ENCODE measurements at regions not wholly inside any gene's neighbourhood (a gene's known extent, or its start where the extent isn't known, plus 50 kb on each side); places are given as distances from the start of the nearest gene placed in this dataset.

GRCh38 chr18:54020156-54020745 lies 204.2 kb downstream of the MBD2 start:
- no peak for DNase-seq

DNA sequence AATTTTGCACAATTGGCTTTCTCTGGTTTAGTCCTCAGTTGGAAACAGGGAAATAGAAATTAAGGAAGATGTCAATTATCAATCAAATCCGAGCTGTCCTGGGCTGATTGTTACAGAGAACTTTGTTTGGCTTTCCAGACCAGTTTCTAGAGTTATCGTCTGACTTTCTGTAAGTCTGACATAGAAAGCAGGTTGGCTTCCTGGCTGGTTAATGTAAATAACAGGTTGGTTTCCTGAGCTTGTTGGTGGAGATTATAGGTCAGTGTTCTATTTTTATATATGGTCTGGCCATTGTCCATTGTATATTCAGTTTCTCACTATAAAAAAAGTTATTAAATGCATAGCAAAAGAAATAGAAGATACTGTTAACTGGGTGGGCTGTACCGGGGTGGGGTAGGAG lies 204.8 kb downstream of the MBD2 start:
- DNase-seq, result no peak

GRCh38 chr18:54013452-54013851 lies 211.0 kb downstream of the MBD2 start:
- no peak for DNase-seq

GRCh38 chr18:54004828-54005227 lies 219.6 kb downstream of the MBD2 start:
- no peak for DNase-seq

DNA sequence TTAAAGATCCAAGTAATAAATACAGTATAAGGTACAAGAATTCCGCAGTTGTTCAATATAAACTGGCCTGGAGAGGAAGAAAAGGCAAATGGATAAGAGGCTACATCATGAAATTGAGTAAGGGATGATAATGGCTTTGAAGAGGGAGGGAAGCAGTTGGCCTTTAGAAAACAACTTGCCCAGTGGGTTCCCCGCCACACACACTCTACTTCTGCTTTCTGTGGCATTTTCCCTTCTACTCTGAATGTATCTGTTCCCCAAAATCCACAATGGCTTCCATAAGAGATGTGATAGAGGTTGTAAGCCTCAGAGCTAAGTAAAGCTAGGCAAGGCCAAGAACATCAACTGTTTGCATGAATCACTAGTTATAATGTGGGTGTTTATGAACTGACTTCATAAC lies 221.3 kb downstream of the MBD2 start:
- DNase-seq, result no peak

DNA sequence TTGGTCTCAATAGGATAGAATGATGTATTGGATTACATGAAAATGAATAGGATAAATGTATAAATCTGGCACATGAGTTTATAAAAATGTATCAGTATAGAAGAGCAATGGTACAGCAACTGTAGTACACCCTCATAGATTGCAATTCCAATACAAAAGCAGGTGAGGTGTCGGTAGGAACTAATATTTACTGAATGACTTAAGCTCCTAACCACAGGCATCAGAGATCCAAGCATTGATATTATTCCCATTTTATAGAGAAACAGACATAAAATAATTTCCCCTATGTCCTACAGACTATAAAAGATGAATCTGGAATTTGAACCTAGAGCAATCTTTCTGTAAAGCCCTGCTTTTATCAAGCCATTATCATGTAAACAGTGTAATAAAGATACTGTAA lies 227.4 kb downstream of the MBD2 start:
- no peak for DNase-seq

GRCh38 chr18:53994016-53994415 lies 230.5 kb downstream of the MBD2 start:
- no peak for DNase-seq

GRCh38 chr18:53991805-53992204 lies 232.7 kb downstream of the MBD2 start:
- no peak for DNase-seq

DNA sequence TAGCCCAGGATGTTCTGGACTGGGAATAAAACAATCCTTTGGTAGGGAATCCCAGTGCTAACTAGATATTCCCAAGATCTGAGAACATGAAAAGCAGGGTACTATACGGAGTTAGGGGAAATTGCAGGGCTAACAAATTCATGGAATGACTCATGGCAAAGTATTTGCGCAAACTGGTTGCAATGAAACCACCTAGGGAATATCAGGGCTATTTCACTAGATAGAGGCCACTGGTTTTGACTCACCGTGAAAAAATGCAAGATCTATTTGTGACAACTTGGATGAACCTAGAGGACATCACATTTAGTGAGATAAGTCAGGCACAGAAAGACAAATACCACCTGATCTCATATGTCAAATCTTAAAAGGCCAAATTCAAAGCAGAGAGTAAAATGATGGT lies 233.3 kb downstream of the MBD2 start:
- DNase-seq, result no peak

DNA sequence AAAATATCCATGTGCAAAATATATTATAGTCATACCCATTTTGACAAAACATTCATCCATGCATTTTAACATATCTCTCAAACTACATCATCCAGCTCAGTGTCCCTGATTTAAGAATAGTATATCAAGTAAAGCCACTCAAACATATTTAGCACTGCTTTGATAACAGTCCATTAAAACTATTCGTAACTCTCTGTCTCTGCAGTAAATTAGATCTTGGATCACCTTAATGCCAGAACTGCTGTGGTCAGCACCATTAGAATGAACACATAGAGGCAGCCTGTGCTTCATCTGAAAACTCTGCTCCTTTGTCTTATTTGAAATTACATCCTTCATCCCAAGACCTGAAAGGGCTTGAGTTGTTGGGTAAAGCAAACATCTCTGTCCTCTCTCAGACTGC lies 234.0 kb downstream of the MBD2 start:
- DNase-seq, result no peak

DNA sequence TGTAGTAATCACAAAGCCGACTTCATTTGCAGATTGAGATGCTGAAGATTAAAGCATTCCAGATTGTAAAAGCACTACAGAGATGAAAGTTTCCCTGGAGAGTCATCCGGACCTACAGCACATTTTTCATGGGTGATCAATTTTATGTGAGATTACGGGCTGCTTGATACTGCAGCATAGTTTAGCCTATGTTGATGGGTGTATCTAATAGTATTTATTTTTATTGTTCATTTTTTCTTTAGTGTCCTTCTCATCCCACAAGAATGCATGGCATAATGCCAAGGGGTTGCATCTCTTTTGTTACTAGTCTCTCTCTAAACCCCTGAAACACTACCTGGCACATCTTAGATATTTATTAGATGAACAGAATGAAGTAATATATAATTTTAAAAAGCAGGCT lies 240.4 kb downstream of the MBD2 start:
- DNase-seq, result no peak

DNA sequence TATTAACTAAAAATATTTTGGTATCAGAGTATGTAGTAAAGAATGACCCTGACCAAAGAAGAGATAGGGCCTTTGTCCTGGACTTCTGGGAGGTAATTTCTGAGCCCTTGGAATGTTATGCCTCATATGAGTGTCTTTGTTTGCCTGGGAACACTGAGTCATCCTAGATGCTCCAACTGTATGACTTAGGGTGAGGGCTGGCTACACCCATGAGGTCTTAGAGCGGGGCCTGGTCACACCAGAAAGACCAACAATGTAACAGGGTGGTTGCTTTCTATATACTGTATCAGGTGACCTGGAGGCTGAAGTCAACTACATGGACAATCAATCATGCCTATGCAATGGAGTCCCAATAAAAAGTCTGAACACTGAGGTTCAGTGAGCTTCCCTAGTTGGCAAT lies 253.1 kb downstream of the MBD2 start:
- no peak for DNase-seq

DNA sequence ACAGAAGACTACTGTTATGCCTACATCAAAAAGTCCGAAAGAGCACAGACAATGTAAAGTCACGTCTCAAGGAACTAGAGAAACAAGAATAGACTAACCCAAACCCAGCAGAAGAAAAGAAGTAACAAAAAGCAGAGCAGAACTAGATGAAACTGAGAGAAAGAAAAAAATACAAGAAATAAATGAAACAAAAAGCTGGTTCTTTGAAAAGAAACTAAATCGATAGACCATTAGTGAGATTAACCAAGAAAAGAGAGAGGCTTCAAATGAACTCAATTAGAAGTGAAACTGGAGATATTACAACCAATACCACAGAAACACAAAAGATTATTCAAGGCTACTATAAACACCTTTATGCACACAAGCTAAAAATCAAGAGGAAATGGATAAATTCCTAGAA lies 271.8 kb downstream of the MBD2 start:
- no peak for DNase-seq

DNA sequence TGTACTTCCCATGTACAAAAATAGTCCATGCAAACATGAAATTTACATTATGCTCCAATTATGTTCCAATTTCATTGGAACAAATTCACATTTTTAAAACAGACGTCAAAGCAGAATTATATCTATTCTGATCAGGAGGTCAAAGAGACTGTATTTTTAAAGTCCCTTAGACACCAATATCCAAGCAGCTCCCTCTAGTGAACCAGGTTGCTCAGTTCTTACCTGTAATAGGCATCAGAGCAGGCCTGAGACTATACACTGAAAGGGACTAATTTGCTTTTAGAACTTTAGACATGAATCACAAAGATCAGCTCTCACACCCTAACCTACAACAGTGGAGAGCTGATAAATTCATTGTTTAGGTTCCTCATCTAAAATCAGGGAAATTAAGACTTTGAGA lies 273.9 kb downstream of the MBD2 start:
- DNase-seq, result no peak

DNA sequence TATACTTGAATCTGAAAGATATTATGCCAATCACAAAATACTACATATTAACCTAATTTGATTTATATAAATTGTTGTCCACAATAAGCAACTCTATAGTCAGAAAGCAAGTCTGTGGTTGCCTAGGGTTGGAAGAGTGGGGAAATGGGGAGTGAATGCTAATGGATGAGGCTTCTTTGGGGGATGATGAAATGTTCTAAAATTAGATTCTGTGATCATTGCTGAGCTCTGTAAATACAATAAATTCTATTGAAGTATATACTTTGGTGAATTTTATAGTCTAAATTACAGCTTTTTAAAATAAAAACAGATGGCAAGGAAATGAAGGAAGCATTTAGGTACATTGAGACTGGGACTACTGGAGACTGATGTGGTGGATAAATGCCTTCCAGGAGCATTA lies 275.5 kb downstream of the MBD2 start:
- DNase-seq, result no peak

DNA sequence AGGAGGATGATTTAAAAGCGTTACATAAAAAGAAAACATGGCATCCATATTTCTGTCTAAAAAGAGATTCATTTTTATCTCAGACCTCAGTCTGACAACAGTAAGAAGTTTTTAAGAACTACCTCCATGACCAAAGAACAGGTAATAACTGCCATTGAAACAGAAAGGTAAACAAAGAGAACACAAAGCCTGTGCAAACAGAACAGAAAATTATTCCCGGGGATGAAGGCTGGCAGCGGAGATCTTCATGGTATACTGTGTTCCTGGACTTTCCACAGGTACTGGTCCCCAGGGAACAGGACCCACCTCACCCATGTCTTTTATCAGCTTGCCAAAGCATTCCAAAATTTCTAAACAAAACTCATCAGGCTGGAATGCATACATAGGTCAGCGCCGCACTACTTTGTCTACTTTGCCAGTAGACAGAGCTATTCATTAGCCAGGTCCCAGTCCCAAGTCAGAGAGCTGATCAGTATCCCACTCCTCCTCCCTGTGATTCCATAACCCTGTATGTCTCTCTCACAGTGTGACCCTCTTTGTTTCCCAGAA lies 277.3 kb downstream of the MBD2 start:
- no peak for DNase-seq

DNA sequence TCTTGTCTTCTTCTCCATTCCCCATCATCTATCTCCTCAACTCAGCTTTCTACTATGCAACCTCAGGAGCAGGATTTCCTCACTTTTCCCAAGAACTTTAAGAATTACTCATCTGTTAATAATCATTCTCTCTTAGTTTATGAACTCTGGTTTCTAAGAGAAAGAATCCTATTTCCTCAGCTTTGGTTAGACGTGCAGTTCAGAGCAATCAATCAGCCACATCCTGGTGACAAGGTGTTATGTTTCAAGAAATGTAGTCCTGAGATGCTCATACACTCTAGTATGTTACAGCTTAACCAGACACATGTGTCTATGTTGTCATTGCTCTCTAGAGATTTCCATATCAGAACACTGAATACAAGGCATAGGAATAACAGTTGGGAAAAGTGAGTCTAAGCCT lies 277.9 kb downstream of the MBD2 start:
- DNase-seq, result no peak

GRCh38 chr18:53944721-53945120 lies 279.7 kb downstream of the MBD2 start:
- DNase-seq, result no peak

DNA sequence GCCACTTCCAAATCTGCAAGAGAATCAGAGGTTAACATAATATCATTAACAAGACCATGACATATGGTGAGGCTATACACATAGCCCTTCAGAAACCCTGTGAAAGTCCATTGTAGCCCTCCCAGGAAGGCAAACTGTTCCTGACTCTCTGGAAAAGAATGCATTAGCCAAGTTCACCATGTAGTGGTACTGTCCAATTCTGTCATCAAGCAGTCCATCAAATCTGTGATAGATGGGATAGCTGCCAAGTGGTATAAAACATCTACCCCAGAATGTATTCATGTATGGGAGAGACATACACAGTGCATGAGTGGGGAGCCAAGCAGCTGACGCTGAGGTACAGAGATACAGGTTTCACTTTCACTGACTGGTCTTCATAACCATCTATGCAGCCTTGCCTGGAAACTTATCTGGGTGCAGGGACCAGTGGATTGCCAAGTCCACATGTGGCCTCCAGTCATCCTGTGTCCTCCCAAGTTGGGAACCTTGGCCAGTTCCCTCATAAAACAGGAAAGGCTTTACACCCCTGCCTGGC lies 281.1 kb downstream of the MBD2 start:
- DNase-seq, result no peak

DNA sequence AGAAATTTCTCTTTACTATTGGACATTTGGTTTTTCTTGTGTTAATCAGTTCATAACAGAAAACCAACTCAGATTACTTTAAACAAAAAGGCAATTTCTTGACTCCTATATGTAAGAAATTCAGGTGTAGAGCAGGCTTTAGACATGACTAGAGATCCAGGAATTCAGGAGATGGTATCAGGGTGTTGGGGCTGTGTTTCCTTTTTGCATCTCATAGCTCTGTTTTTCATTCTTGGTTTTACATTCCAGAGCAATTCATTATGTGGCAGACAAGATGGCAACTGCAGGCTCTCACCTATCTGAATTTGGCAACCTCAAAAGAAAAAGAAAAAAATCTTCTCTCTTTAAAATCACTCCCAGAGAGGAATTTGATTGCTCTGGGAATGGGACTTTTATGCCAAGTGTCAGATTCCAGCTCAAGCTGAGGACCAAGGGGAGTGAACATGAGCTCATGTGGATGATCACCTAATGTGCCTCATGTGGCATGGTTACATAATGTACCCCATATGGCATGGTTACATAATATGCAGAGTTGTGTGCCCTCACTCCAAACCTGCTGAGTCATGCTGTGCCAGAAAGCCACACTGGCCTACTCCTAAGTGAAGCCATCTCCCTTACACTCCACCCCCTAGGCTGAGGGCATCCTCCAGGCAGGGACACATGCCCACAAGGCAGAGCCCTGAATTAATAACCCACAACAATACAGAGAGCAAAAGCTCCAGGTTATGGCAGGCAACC lies 282.7 kb downstream of the MBD2 start:
- no peak for DNase-seq

DNA sequence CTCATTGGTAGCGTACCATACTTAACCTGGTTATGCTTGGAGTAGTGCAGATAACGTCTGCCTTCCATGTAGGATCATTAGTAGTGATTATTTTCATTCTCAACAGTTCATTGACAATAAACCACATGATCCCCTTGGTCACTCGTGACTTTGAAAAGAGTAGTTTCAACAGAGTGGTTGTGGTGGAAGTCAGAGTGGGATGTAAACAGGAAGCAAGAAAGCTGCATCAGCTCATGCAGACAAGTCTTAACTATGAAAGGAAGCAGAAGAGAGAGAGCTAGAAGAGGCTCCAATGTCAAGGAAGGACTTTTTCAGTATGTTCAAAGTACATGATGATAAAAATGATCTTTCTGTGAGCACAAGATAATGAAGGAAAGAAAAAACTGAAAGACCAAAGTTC lies 287.4 kb downstream of the MBD2 start:
- no peak for DNase-seq

GRCh38 chr18:53935803-53936202 lies 288.7 kb downstream of the MBD2 start:
- no peak for DNase-seq

- no peak for DNase-seq
Observed at GRCh38 chr18:53935399-53935798, 289.1 kb downstream of the MBD2 start.

Data from tongue (tissue), 1 donor.